ENCODE measurements at regions not wholly inside any gene's neighbourhood (a gene's known extent, or its start where the extent isn't known, plus 50 kb on each side); places are given as distances from the start of the nearest gene placed in this dataset.

DNA sequence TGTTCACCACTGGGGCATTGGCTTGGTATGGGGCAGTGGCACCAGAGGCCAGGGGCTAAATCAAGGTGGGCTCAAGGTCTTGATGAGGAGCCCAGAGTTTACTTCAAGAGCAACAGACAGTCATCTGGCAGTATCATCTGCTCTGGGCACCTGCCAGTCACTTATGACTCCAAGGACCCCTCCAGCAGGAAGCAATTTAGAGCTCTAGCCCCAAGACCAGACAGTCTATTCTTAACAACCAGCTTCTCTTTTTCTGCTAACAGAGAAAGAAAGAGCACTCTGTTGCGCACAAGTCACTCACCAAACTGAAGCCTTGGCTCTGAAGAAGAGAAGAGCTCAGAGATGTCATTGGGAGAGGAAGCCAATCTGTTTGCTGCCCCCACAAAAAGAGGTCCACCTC lies 309.2 kb downstream of the HS3ST1 start:
- Histone ChIP-seq H3K36me3 (no peaks in the 10 kb centered on the region), H3K27ac (no peak overlapping the region), H3K9me3 (peaks cover 0 to 11% (median 0%) of the 10 kb centered on the region in 8 donors), H3K4me1 (no peaks in the 10 kb centered on the region), H3K27me3 (replicated peaks in 1 of 7) (no peaks in the 10 kb centered on the region), H3K4me3 (no peak overlapping the region)
- intact Hi-C loops (cut with DNase I; ENCODE audit: low total_unique reads) = no loop called here
- DNase-seq = no peak
- WGBS, 5 donors = 67 to 89% (median 79%) methylated on average over 1 of the region's 1 CpG
- TF ChIP-seq POLR2AphosphoS5 (IDR thresholded peaks at IDR 0.05) (no peak), POLR2A (IDR thresholded peaks at IDR 0.05) (no peak)
- TF ChIP-seq, protein P1, sequence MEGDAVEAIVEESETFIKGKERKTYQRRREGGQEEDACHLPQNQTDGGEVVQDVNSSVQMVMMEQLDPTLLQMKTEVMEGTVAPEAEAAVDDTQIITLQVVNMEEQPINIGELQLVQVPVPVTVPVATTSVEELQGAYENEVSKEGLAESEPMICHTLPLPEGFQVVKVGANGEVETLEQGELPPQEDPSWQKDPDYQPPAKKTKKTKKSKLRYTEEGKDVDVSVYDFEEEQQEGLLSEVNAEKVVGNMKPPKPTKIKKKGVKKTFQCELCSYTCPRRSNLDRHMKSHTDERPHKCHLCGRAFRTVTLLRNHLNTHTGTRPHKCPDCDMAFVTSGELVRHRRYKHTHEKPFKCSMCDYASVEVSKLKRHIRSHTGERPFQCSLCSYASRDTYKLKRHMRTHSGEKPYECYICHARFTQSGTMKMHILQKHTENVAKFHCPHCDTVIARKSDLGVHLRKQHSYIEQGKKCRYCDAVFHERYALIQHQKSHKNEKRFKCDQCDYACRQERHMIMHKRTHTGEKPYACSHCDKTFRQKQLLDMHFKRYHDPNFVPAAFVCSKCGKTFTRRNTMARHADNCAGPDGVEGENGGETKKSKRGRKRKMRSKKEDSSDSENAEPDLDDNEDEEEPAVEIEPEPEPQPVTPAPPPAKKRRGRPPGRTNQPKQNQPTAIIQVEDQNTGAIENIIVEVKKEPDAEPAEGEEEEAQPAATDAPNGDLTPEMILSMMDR (IDR thresholded peaks at IDR 0.05 in 8 of 11, conservative IDR thresholded peaks at IDR 0.05 in 3 of 11) = no peak

DNA sequence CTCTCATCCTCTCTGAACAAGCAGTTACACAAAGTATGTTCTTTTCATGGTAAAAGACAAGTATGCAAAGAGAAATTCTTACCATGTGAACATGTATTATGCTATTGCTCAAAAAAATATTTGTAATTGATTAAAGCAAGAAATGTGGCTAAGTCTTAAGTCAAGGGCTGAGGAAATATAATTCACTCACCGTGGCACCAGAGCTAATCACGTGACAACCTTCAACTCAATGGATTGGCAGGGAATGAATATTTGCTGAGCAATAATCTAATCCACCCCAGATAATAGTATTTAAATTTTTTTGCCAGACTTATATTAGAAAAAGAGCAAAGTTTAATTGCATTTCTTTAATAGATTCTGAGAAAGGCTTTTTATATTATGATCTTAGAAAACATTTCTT lies 310.2 kb downstream of the HS3ST1 start:
- WGBS, 5 donors = 82 to 94% (median 83%) methylated on average over 2 of the region's 2 CpGs
- no peak overlapping the region for H3K4me3 ChIP-seq
- H3K27ac ChIP-seq = no peak overlapping the region
- H3K4me1 ChIP-seq = no peaks in the 10 kb centered on the region
- DNase-seq = no peak
- intact Hi-C loops (cut with DNase I; ENCODE audit: low total_unique reads) = no loop called here
- H3K9me3 ChIP-seq = peaks cover 0 to 10% (median 0%) of the 10 kb centered on the region in 8 donors
- TF ChIP-seq POLR2A (IDR thresholded peaks at IDR 0.05) = no peak
- TF ChIP-seq POLR2AphosphoS5 (IDR thresholded peaks at IDR 0.05) = no peak
- TF ChIP-seq, protein P1 (IDR thresholded peaks at IDR 0.05 in 8 of 11, conservative IDR thresholded peaks at IDR 0.05 in 3 of 11) = no peak
- no peaks in the 10 kb centered on the region for H3K36me3 ChIP-seq
- no peaks in the 10 kb centered on the region for H3K27me3 ChIP-seq (replicated peaks in 1 of 7)

DNA sequence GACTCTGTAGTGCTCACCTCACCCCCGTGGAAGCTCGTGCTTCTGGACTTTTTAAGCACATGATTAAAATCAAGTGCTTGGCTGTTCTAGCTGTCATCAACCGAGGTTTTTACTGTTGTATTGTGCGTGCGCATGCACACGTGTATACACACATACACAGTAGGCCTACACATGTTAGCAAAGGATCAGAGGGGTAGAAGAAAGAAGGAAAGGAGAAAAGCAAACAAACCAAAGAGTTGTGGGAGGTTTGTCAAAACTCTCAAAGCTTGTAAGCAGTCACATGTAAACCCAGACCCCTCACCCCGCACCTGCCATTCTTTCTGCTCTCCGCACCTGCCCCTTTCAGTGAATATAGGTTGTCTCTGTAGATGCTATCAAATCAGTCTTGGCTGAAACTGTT lies 311.8 kb downstream of the HS3ST1 start:
- no peaks in the 10 kb centered on the region for H3K4me1 ChIP-seq
- H3K9me3 ChIP-seq = no peaks in the 10 kb centered on the region
- no peaks in the 10 kb centered on the region for H3K36me3 ChIP-seq
- H3K4me3 ChIP-seq = no peak overlapping the region
- no peak for DNase-seq
- H3K27me3 ChIP-seq (replicated peaks in 1 of 7) = no peaks in the 10 kb centered on the region
- WGBS, 5 donors = 59 to 82% (median 75%) methylated on average over 8 of the region's 8 CpGs
- TF ChIP-seq POLR2AphosphoS5 (IDR thresholded peaks at IDR 0.05) (no peak), POLR2A (IDR thresholded peaks at IDR 0.05) (no peak)
- TF ChIP-seq, protein P1 (IDR thresholded peaks at IDR 0.05 in 8 of 11, conservative IDR thresholded peaks at IDR 0.05 in 3 of 11) = no peak
- intact Hi-C loops (cut with DNase I; ENCODE audit: low total_unique reads) = no loop called here
- no peak overlapping the region for H3K27ac ChIP-seq

DNA sequence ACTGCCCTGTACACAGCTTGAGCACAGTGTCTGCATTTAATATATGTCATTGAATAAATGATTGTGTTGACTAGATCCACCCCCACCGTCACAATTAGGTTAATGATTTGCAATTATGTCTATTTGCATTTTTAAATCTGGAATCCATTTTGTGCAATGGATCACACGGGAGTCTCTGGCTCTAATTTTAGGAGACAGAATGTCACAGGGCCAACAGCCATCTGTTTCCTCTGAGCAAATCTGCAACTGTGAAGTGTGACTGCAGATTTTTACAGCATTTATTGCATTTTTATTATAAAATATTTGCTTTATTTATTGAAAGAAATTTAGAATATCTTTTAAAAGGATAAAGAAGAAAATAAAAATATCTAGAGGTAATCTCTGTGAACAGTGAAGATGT lies 316.8 kb downstream of the HS3ST1 start:
- 20 to 41% (median 32%) methylated on average over 2 of the region's 2 CpGs for WGBS, 5 donors
- Histone ChIP-seq H3K27me3 (replicated peaks in 1 of 7) (no peaks in the 10 kb centered on the region), H3K9me3 (no peaks in the 10 kb centered on the region), H3K36me3 (no peaks in the 10 kb centered on the region), H3K27ac (no peak overlapping the region), H3K4me3 (no peak overlapping the region), H3K4me1 (peaks cover 0 to 3% (median 0%) of the 10 kb centered on the region in 6 donors)
- TF ChIP-seq POLR2AphosphoS5 (IDR thresholded peaks at IDR 0.05) = no peak
- TF ChIP-seq, protein P1 (IDR thresholded peaks at IDR 0.05 in 8 of 11, conservative IDR thresholded peaks at IDR 0.05 in 3 of 11) = no peak
- TF ChIP-seq POLR2A (IDR thresholded peaks at IDR 0.05) = no peak
- intact Hi-C loops (cut with DNase I; ENCODE audit: low total_unique reads) = no loop called here
- DNase-seq = no peak
